ENCODE measurements at regions not wholly inside any gene's neighbourhood (a gene's known extent, or its start where the extent isn't known, plus 50 kb on each side); places are given as distances from the start of the nearest gene placed in this dataset.

DNA sequence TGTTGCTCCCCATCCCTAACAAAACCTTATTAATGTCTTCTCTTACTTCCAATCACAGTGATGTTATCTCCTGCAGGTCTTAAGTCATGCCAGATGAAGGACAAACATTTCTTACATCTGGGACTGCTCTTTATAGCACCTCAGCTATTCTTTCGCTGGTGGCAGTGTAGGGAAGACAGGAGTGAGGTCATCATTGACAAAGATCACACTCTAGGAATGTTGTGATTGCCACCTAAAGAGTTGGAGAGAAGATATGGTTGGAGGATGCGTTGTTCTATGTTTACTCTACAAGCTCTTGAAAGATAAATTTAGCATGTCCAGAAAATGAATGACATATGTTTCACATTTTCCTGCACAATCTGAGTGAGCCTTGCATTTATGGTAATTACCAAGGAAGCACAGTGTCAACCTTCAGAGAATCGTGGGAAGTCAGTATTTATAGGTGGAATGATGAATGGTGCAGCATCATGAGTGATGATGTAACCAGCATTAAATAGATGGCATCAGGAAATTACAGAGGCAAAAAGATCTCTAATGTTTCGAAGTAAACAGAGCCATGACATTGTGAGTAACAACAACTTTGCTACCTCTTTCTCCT lies 188.1 kb upstream of the STEAP1 start:
- H3K4me1 Mint-ChIP-seq (ENCODE audit: insufficient read depth, unreplicated experiment): no peaks in the 10 kb centered on the region
- intact Hi-C loops (cut with micrococcal nuclease): no loop called here
- no peak for DNase-seq (ENCODE audit: unreplicated experiment)
- H3K4me3 Mint-ChIP-seq (ENCODE audit: unreplicated experiment): no peak overlapping the region
- TF ChIP-seq, protein P1, sequence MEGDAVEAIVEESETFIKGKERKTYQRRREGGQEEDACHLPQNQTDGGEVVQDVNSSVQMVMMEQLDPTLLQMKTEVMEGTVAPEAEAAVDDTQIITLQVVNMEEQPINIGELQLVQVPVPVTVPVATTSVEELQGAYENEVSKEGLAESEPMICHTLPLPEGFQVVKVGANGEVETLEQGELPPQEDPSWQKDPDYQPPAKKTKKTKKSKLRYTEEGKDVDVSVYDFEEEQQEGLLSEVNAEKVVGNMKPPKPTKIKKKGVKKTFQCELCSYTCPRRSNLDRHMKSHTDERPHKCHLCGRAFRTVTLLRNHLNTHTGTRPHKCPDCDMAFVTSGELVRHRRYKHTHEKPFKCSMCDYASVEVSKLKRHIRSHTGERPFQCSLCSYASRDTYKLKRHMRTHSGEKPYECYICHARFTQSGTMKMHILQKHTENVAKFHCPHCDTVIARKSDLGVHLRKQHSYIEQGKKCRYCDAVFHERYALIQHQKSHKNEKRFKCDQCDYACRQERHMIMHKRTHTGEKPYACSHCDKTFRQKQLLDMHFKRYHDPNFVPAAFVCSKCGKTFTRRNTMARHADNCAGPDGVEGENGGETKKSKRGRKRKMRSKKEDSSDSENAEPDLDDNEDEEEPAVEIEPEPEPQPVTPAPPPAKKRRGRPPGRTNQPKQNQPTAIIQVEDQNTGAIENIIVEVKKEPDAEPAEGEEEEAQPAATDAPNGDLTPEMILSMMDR (IDR thresholded peaks at IDR 0.05; ENCODE audit: unreplicated experiment): no peak
- CTCF ChIA-PET: no interaction called here
- H3K9me3 Mint-ChIP-seq (ENCODE audit: unreplicated experiment): peaks cover 7% of the 10 kb centered on the region
- BruUV-seq (replicated peaks): no TSS peak
- H3K27me3 Mint-ChIP-seq (ENCODE audit: insufficient read depth, unreplicated experiment): peaks cover 34% of the 10 kb centered on the region
- no peaks in the 10 kb centered on the region for H3K36me3 Mint-ChIP-seq (ENCODE audit: insufficient read depth, unreplicated experiment)
- POLR2A ChIA-PET: no interaction called here
- no peak overlapping the region for H3K27ac Mint-ChIP-seq (ENCODE audit: low read depth, unreplicated experiment)

GRCh38 chr7:89975577-89975976 lies 178.7 kb upstream of the STEAP1 start:
- peaks cover 39% of the 10 kb centered on the region for H3K27me3 Mint-ChIP-seq (ENCODE audit: insufficient read depth, unreplicated experiment)
- POLR2A ChIA-PET: no interaction called here
- intact Hi-C loops (cut with micrococcal nuclease): no loop called here
- no peaks in the 10 kb centered on the region for H3K4me1 Mint-ChIP-seq (ENCODE audit: insufficient read depth, unreplicated experiment)
- TF ChIP-seq, protein P1 (IDR thresholded peaks at IDR 0.05; ENCODE audit: unreplicated experiment): no peak
- DNase-seq (ENCODE audit: unreplicated experiment): no peak
- H3K27ac Mint-ChIP-seq (ENCODE audit: low read depth, unreplicated experiment): no peak overlapping the region
- BruUV-seq (replicated peaks): no TSS peak
- H3K36me3 Mint-ChIP-seq (ENCODE audit: insufficient read depth, unreplicated experiment): no peaks in the 10 kb centered on the region
- no peaks in the 10 kb centered on the region for H3K9me3 Mint-ChIP-seq (ENCODE audit: unreplicated experiment)
- CTCF ChIA-PET: no interaction called here
- no peak overlapping the region for H3K4me3 Mint-ChIP-seq (ENCODE audit: unreplicated experiment)

- intact Hi-C loops (cut with micrococcal nuclease): no loop called here
- H3K4me1 Mint-ChIP-seq (ENCODE audit: insufficient read depth, unreplicated experiment): no peaks in the 10 kb centered on the region
- no peaks in the 10 kb centered on the region for H3K27me3 Mint-ChIP-seq (ENCODE audit: insufficient read depth, unreplicated experiment)
- H3K27ac Mint-ChIP-seq (ENCODE audit: low read depth, unreplicated experiment): no peak overlapping the region
- POLR2A ChIA-PET: no interaction called here
- no TSS peak for BruUV-seq (replicated peaks)
- DNase-seq (ENCODE audit: unreplicated experiment): no peak
- no peak overlapping the region for H3K4me3 Mint-ChIP-seq (ENCODE audit: unreplicated experiment)
- CTCF ChIA-PET: interaction anchor here (0.6 kb wide), 1 partner anchor 141 kb away, joined by 3 read pairs; no protein-coding TSS in a partner anchor
- TF ChIP-seq, protein P1 (IDR thresholded peaks at IDR 0.05; ENCODE audit: unreplicated experiment): no peak
- no peaks in the 10 kb centered on the region for H3K36me3 Mint-ChIP-seq (ENCODE audit: insufficient read depth, unreplicated experiment)
- no peaks in the 10 kb centered on the region for H3K9me3 Mint-ChIP-seq (ENCODE audit: unreplicated experiment)
Measured at GRCh38 chr7:89987665-89988064, 166.6 kb upstream of the STEAP1 start.

DNA sequence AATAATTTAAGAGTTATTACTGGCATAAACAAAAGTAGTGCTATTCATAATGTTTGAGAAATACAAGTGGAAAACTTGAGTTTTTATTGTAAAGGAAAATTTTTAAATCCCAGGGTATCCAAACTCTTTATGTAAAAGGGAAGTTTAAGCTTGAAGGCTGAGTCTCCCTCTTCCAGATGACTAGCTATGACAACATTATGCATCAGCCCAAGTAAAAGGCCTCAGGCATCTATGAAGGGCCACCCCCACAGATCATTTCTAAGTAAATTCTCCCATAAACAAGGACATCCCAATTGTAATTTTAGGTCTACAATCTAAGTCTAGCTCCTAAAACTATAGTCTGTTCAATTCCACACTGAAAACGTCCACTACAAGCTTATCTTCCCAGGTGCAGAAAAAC lies 166.2 kb upstream of the STEAP1 start:
- H3K9me3 Mint-ChIP-seq (ENCODE audit: unreplicated experiment): no peaks in the 10 kb centered on the region
- H3K27me3 Mint-ChIP-seq (ENCODE audit: insufficient read depth, unreplicated experiment): no peaks in the 10 kb centered on the region
- H3K4me1 Mint-ChIP-seq (ENCODE audit: insufficient read depth, unreplicated experiment): no peaks in the 10 kb centered on the region
- TF ChIP-seq, protein P1 (IDR thresholded peaks at IDR 0.05; ENCODE audit: unreplicated experiment): no peak
- no peaks in the 10 kb centered on the region for H3K36me3 Mint-ChIP-seq (ENCODE audit: insufficient read depth, unreplicated experiment)
- intact Hi-C loops (cut with micrococcal nuclease): no loop called here
- no peak overlapping the region for H3K4me3 Mint-ChIP-seq (ENCODE audit: unreplicated experiment)
- ChIA-PET POLR2A (no interaction called here), CTCF (interaction anchor here (0.6 kb wide), 1 partner anchor 141 kb away, joined by 3 read pairs; no protein-coding TSS in a partner anchor)
- no peak for DNase-seq (ENCODE audit: unreplicated experiment)
- H3K27ac Mint-ChIP-seq (ENCODE audit: low read depth, unreplicated experiment): no peak overlapping the region
- no TSS peak for BruUV-seq (replicated peaks)
